Ramos (cell line): ENCODE measurements at regions not wholly inside any gene's neighbourhood (a gene's known extent, or its start where the extent isn't known, plus 50 kb on each side); places are given as distances from the start of the nearest gene placed in this dataset.

ENCODE experiments used
- in situ Hi-C: fragments of 300-500 bp; cut with MboI; formaldehyde crosslinking; loops from one replicate; pipeline ENCODE4 v1.14.3; 2022; ENCODE audit warnings: low sequenced_read_pairs; ENCODE audit not compliant: unreplicated experiment

GRCh38 chr4:23547601-23548000 is 342.2 kb downstream of the PPARGC1A start:
- in situ Hi-C loops = no loop called here

GRCh38 chr4:23547096-23547495 is 342.8 kb downstream of the PPARGC1A start:
- in situ Hi-C loops = no loop called here

- in situ Hi-C loops = no loop called here
Observed at GRCh38 chr4:23539969-23540569, 349.8 kb downstream of the PPARGC1A start.

- in situ Hi-C loops = no loop called here
Observed at GRCh38 chr4:23533859-23534258, 356.0 kb downstream of the PPARGC1A start.

- in situ Hi-C loops = no loop called here
Observed at GRCh38 chr4:23516716-23517115, 373.1 kb downstream of the PPARGC1A start.

- in situ Hi-C loops = no loop called here
Observed at GRCh38 chr4:23504083-23504482, 385.8 kb downstream of the PPARGC1A start.

- in situ Hi-C loops = no loop called here
Observed at GRCh38 chr4:23500894-23501449, 388.9 kb downstream of the PPARGC1A start.

GRCh38 chr4:23485801-23486200 is 404.0 kb downstream of the PPARGC1A start:
- in situ Hi-C loops = no loop called here

- in situ Hi-C loops = no loop called here
Observed at GRCh38 chr4:23484689-23485088, 405.2 kb downstream of the PPARGC1A start.

GRCh38 chr4:23483320-23483960 is 406.4 kb downstream of the PPARGC1A start:
- in situ Hi-C loops = no loop called here

GRCh38 chr4:23481566-23481965 is 408.3 kb downstream of the PPARGC1A start:
- in situ Hi-C loops = no loop called here

- in situ Hi-C loops = no loop called here
Observed at GRCh38 chr4:23477905-23478304, 411.9 kb downstream of the PPARGC1A start.

GRCh38 chr4:23476515-23477090 is 413.2 kb downstream of the PPARGC1A start:
- in situ Hi-C loops = no loop called here

GRCh38 chr4:23463071-23463470 is 426.8 kb downstream of the PPARGC1A start:
- in situ Hi-C loops = no loop called here

GRCh38 chr4:23458054-23458453 is 431.8 kb downstream of the PPARGC1A start:
- in situ Hi-C loops = no loop called here

- in situ Hi-C loops = no loop called here
Observed at GRCh38 chr4:23456864-23457263, 433.0 kb downstream of the PPARGC1A start.

- in situ Hi-C loops = no loop called here
Observed at GRCh38 chr4:23455456-23456158, 434.2 kb downstream of the PPARGC1A start.

GRCh38 chr4:23441530-23442069 is 448.2 kb downstream of the PPARGC1A start:
- in situ Hi-C loops = no loop called here

- in situ Hi-C loops = no loop called here
Observed at GRCh38 chr4:23438764-23439163, 451.1 kb downstream of the PPARGC1A start.

GRCh38 chr4:23429497-23429896 is 460.4 kb downstream of the PPARGC1A start:
- in situ Hi-C loops = no loop called here

- in situ Hi-C loops = no loop called here
Observed at GRCh38 chr4:23425570-23425969, 464.3 kb downstream of the PPARGC1A start.
